ENCODE measurements at regions not wholly inside any gene's neighbourhood (a gene's known extent, or its start where the extent isn't known, plus 50 kb on each side); places are given as distances from the start of the nearest gene placed in this dataset.

- TF ChIP-seq STAG1 (CRISPR knock-in tag; IDR thresholded peaks at IDR 0.05; ENCODE audit: borderline replicate concordance), result no peak
- no peak for TF ChIP-seq NELFE (IDR thresholded peaks at IDR 0.05; ENCODE audit: insufficient read depth, insufficient read length)
- no peak for TF ChIP-seq POLR2AphosphoS2 (IDR thresholded peaks at IDR 0.05; ENCODE audit: low read length)
- TF ChIP-seq MEF2A (IDR thresholded peaks at IDR 0.05; ENCODE audit: control insufficient read depth, low read depth, low read length), result no peak
- no peak for TF ChIP-seq THRA (IDR thresholded peaks at IDR 0.05)
- TF ChIP-seq UBTF (IDR thresholded peaks at IDR 0.05; ENCODE audit: borderline replicate concordance in 1 of 2, low read depth in 2 of 2, low read length in 2 of 2), result no peak
- no peak for TF ChIP-seq CUX1 (CRISPR knock-in tag; IDR thresholded peaks at IDR 0.05)
- no peak for TF ChIP-seq BRD4 (IDR thresholded peaks at IDR 0.05)
- no peak for TF ChIP-seq ZNF75A (CRISPR knock-in tag; IDR thresholded peaks at IDR 0.05)
- no peak for TF ChIP-seq ID3 (CRISPR knock-in tag; IDR thresholded peaks at IDR 0.05)
- TF ChIP-seq ID3 (tag; IDR thresholded peaks at IDR 0.05), result no peak
- no peak for TF ChIP-seq FIP1L1 (IDR thresholded peaks at IDR 0.05; ENCODE audit: low read depth, low read length, poor library complexity, severe bottlenecking)
- TF ChIP-seq ZNF449 (CRISPR knock-in tag; IDR thresholded peaks at IDR 0.05), result no peak
These were observed 226.5 kb upstream of the CDYL start (continued) for GRCh38 chr6:4549556-4550226.

Data from K562 (cell line).